CD8-positive, alpha-beta memory T cell (primary cell): ENCODE measurements at regions not wholly inside any gene's neighbourhood (a gene's known extent, or its start where the extent isn't known, plus 50 kb on each side); places are given as distances from the start of the nearest gene placed in this dataset.

Experiments used
- CTCF ChIA-PET: fragments of 350-600 bp; sonication (Branson Sonifier 250); formaldehyde crosslinking; loops from one replicate; lab custom pipeline; 2021; ENCODE audit warnings: antibody characterized with exemption; lab: Charles Lee
- POLR2A ChIA-PET: fragments of 350-600 bp; sonication (Branson Sonifier 250); formaldehyde crosslinking; loops from one replicate; lab custom pipeline; 2021; ENCODE audit warnings: antibody characterized with exemption; lab: Charles Lee
- DNase-seq, 5 donors: peaks; one replicate each; pipeline versions ENCODE4 v3.0.0 to v3.0.0-alpha.2; 2020 to 2022; ENCODE audit warnings: mixed read lengths in 1 of 5
- H3K27ac ChIP-seq: one replicate; pipeline ENCODE4 v1.7.0; 2013; ENCODE audit warnings: low read depth, mild to moderate bottlenecking, low read length, moderate library complexity
- H3K27me3 ChIP-seq: 2 replicates; pipeline ENCODE4 v1.7.0; 2013; ENCODE audit warnings: low read length, mild to moderate bottlenecking; ENCODE audit not compliant: insufficient read depth, poor library complexity, severe bottlenecking
- H3K36me3 ChIP-seq: 2 replicates; pipeline ENCODE4 v1.7.0; 2013; ENCODE audit warnings: mild to moderate bottlenecking, low read length, moderate library complexity; ENCODE audit not compliant: insufficient read depth
- H3K4me1 ChIP-seq: 2 replicates; pipeline ENCODE4 v1.7.0; 2013; ENCODE audit warnings: mild to moderate bottlenecking, low read length, moderate library complexity; ENCODE audit not compliant: insufficient read depth
- H3K4me3 ChIP-seq: 2 replicates; pipeline ENCODE4 v1.7.0; 2013; ENCODE audit warnings: mild to moderate bottlenecking, low read length
- H3K9me3 ChIP-seq: 2 replicates; pipeline ENCODE4 v1.7.0; 2013; ENCODE audit warnings: mild to moderate bottlenecking, low read length
- H3K27ac Mint-ChIP-seq, 8 donors: one replicate each; pipeline ENCODE4 v1.8.0; 2020 to 2021; ENCODE audit warnings: mixed read lengths in 8 of 8, mild to moderate bottlenecking in 6 of 8, inconsistent platforms in 3 of 8, moderate library complexity in 3 of 8
- H3K27me3 Mint-ChIP-seq, 2 donors: one replicate each; pipeline ENCODE4 v1.8.0; 2020 to 2021; ENCODE audit warnings: mixed read lengths in 2 of 2, mild to moderate bottlenecking in 1 of 2, moderate library complexity in 1 of 2
- H3K36me3 Mint-ChIP-seq, 3 donors: one replicate each; pipeline ENCODE4 v1.8.0; 2020 to 2021; ENCODE audit warnings: mixed read lengths in 3 of 3, inconsistent platforms in 1 of 3, mild to moderate bottlenecking in 1 of 3
- H3K4me1 Mint-ChIP-seq, 3 donors: one replicate each; pipeline ENCODE4 v1.8.0; 2020 to 2021; ENCODE audit warnings: mixed read lengths in 3 of 3, inconsistent platforms in 1 of 3, mild to moderate bottlenecking in 1 of 3
- H3K4me3 Mint-ChIP-seq, 7 donors: one replicate each; pipeline ENCODE4 v1.8.0; 2020 to 2021; ENCODE audit warnings: mixed read lengths in 7 of 7, mild to moderate bottlenecking in 6 of 7, moderate library complexity in 4 of 7, inconsistent platforms in 2 of 7
- H3K9me3 Mint-ChIP-seq, 5 donors: one replicate each; pipeline ENCODE4 v1.8.0; 2020 to 2022; ENCODE audit warnings: mixed read lengths in 5 of 5, mild to moderate bottlenecking in 3 of 5, moderate library complexity in 2 of 5, inconsistent platforms in 1 of 5

DNA sequence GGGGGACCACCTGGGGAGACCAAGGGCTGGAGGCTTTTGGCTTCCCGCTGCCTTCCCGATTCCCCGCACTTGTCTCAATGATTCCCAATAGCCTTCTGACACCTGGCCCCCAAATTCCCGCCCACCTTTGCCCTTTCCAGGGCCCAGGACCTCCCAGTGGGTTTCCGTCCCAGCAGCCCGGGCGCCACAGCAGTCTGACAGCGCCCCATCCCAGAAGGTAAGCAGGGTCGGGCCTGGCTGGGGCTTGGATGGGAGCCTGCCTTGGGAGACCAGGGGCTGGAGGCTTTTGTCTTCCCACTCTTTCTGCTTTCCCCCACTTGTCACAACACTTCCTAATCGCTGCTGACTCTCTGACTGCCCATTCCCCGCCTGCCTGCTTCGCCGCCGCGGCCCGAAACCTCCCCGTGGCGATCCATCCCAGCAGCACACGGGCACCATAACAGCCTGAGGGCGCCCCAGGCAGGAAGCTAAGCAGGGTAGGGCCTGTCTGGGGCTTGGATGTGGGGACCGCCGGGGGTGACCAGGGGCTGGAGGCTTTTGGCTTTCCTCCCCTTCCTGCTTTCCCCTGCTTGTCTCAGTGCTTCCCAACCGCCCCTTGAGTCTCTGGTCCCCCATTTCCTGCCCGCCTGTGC lies 2289.3 kb downstream of the TP53TG3F start:
- H3K27ac ChIP-seq: no peak overlapping the region
- H3K36me3 ChIP-seq: no peaks in the 10 kb centered on the region
- Mint-ChIP-seq H3K4me3 (no peak overlapping the region), H3K4me1 (peaks cover 0 to 5% (median 0%) of the 10 kb centered on the region in 3 donors), H3K36me3 (no peaks in the 10 kb centered on the region), H3K27me3 (no peaks in the 10 kb centered on the region), H3K9me3 (peaks cover 18 to 51% (median 21%) of the 10 kb centered on the region in 5 donors), H3K27ac (no peak overlapping the region)
- CTCF ChIA-PET: no interaction called here
- no peaks in the 10 kb centered on the region for H3K27me3 ChIP-seq
- H3K9me3 ChIP-seq: no peaks in the 10 kb centered on the region
- no peak overlapping the region for H3K4me3 ChIP-seq
- H3K4me1 ChIP-seq: no peaks in the 10 kb centered on the region
- DNase-seq: no peak
- POLR2A ChIA-PET: no interaction called here

DNA sequence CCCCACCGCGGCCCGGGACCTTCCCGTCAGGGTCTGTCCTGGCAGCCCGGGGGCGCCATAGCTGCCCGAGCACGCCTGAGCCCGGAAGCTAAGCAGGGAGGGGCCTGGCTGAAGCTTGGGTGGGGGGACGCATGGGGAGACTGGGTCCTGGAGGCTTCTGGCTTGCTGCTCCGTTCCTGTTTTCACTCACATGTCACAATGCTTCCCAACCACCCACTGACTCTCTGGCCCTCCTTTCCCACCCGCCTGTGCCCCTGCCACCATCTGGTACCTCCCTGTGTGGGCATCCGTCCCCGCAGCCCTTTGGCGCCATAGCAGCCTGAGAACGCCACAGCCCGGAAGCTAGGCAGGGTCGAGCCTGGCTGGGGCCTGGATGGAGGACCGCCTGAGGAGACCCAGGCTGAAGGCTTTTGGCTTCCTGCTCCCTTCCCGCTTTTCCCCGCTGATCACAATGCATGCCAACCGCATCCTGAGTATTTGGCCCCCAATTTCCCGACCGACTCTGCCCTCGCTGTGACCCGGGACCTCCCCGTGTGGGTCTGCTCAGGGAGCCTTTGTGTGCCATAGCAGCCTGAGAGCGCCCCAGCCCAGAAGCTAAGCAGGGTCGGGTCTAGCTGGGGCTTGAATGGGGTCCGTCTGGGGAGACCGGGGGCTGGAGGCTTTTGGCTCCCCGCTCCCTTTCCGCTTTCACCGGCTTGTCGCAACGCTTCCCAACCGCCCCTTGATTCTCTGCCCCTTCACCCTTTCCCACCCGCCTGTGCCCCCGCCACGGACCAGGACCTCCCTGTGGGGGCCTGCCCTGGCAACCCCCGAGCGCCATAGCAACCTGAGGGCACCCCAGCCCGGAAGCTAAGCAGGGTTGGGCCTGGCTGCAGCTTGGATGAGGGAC lies 2290.1 kb downstream of the TP53TG3F start:
- ChIA-PET POLR2A (no interaction called here), CTCF (interaction anchor here (0.6 kb wide), 1 partner anchor 98 kb away, joined by 3 read pairs; no protein-coding TSS in a partner anchor)
- Histone ChIP-seq H3K4me3 (no peak overlapping the region), H3K27ac (no peak overlapping the region), H3K36me3 (no peaks in the 10 kb centered on the region), H3K4me1 (no peaks in the 10 kb centered on the region), H3K27me3 (no peaks in the 10 kb centered on the region), H3K9me3 (no peaks in the 10 kb centered on the region)
- Mint-ChIP-seq H3K4me1 (peaks cover 0 to 5% (median 0%) of the 10 kb centered on the region in 3 donors), H3K9me3 (peaks cover 13 to 44% (median 19%) of the 10 kb centered on the region in 5 donors), H3K36me3 (no peaks in the 10 kb centered on the region), H3K27ac (no peak overlapping the region), H3K27me3 (no peaks in the 10 kb centered on the region), H3K4me3 (no peak overlapping the region)
- DNase-seq: no peak

DNA sequence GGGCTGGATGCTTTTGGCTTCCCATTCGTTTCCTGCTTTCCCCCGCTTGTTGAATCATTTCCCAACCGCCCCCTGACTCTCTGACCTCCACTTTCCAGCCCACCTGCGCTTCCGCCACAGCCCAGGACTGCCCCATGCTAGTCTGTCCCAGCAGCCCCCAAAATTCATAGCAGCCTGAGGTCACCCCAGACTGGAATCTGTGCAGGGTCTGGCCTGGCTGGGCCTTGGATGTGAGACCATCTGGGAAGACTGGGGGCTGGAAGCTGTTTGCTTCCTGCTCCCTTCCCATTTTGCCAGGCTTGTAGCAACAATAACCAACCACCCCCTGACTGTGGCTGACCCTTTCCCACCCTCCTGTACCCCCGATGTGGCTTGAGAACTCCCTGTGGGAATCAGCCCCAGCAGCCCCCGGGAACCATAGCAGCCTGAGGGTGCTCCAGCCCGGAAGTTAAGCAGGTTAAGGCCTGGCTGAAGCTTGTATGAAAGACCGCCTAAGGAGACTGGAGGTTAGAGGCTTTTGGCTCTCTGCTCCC lies 2290.8 kb downstream of the TP53TG3F start:
- Mint-ChIP-seq H3K27me3 (no peaks in the 10 kb centered on the region), H3K36me3 (no peaks in the 10 kb centered on the region), H3K4me1 (peaks cover 0 to 3% (median 0%) of the 10 kb centered on the region in 3 donors), H3K4me3 (no peak overlapping the region), H3K27ac (no peak overlapping the region), H3K9me3 (peaks cover 9 to 43% (median 18%) of the 10 kb centered on the region in 5 donors)
- no peaks in the 10 kb centered on the region for H3K9me3 ChIP-seq
- POLR2A ChIA-PET: no interaction called here
- no peak overlapping the region for H3K27ac ChIP-seq
- H3K4me1 ChIP-seq: no peaks in the 10 kb centered on the region
- no peak overlapping the region for H3K4me3 ChIP-seq
- no peaks in the 10 kb centered on the region for H3K27me3 ChIP-seq
- CTCF ChIA-PET: interaction anchor here (0.6 kb wide), 1 partner anchor 99 kb away, joined by 3 read pairs; no protein-coding TSS in a partner anchor
- no peaks in the 10 kb centered on the region for H3K36me3 ChIP-seq
- DNase-seq: no peak

DNA sequence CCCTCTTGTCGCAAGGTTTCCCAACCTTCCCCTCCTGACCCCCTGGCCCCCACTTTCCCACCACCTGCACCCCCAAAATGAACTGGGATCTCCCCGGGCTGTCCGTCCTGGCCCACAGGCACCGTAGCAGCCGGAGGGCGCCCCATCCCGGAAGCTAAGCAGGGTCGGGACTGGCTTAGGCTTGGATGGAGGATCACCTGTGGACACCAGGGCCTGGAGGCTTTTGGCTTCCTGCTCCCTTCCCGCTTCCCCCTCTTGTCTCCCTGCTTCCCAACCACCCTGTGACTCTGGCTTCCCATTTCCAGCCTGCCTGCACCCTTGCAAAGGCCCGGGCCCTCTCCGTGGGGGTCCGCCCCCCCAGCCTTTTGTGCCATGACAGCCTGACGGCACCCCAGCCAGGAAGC lies 2291.3 kb downstream of the TP53TG3F start:
- no peak overlapping the region for H3K27ac Mint-ChIP-seq
- no peaks in the 10 kb centered on the region for H3K9me3 ChIP-seq

GRCh38 chr16:35751191-35751941 lies 2292.0 kb downstream of the TP53TG3F start:
- no peak overlapping the region for H3K27ac Mint-ChIP-seq
- H3K9me3 ChIP-seq: no peaks in the 10 kb centered on the region

More for the DNA sequence above, 2291.3 kb downstream of the TP53TG3F start:
- no peak overlapping the region for H3K4me3 ChIP-seq
- H3K36me3 ChIP-seq: no peaks in the 10 kb centered on the region
- DNase-seq: no peak
- Mint-ChIP-seq H3K9me3 (peaks cover 11 to 42% (median 19%) of the 10 kb centered on the region in 5 donors), H3K4me3 (no peak overlapping the region), H3K27me3 (no peaks in the 10 kb centered on the region), H3K4me1 (no peaks in the 10 kb centered on the region), H3K36me3 (no peaks in the 10 kb centered on the region)
- POLR2A ChIA-PET: no interaction called here
- H3K27me3 ChIP-seq: no peaks in the 10 kb centered on the region
- CTCF ChIA-PET: no interaction called here
- no peaks in the 10 kb centered on the region for H3K4me1 ChIP-seq
- H3K27ac ChIP-seq: no peak overlapping the region

GRCh38 chr16:35752012-35752772 lies 2292.8 kb downstream of the TP53TG3F start:
- no peak for DNase-seq
- Histone ChIP-seq H3K27me3 (no peaks in the 10 kb centered on the region), H3K9me3 (no peaks in the 10 kb centered on the region), H3K36me3 (no peaks in the 10 kb centered on the region), H3K4me1 (no peaks in the 10 kb centered on the region), H3K4me3 (no peak overlapping the region), H3K27ac (no peak overlapping the region)
- Mint-ChIP-seq H3K27me3 (no peaks in the 10 kb centered on the region), H3K36me3 (no peaks in the 10 kb centered on the region), H3K27ac (no peak overlapping the region), H3K4me1 (no peaks in the 10 kb centered on the region), H3K9me3 (peaks cover 12 to 44% (median 25%) of the 10 kb centered on the region in 5 donors), H3K4me3 (no peak overlapping the region)
- CTCF ChIA-PET: no interaction called here
- POLR2A ChIA-PET: no interaction called here

More at GRCh38 chr16:35751191-35751941, 2292.0 kb downstream of the TP53TG3F start:
- Histone ChIP-seq H3K27me3 (no peaks in the 10 kb centered on the region), H3K27ac (no peak overlapping the region), H3K36me3 (no peaks in the 10 kb centered on the region), H3K4me3 (no peak overlapping the region), H3K4me1 (no peaks in the 10 kb centered on the region)
- POLR2A ChIA-PET: no interaction called here
- Mint-ChIP-seq H3K9me3 (peaks cover 11 to 45% (median 19%) of the 10 kb centered on the region in 5 donors), H3K27me3 (no peaks in the 10 kb centered on the region), H3K4me3 (no peak overlapping the region), H3K36me3 (no peaks in the 10 kb centered on the region), H3K4me1 (no peaks in the 10 kb centered on the region)
- CTCF ChIA-PET: no interaction called here
- no peak for DNase-seq

- Mint-ChIP-seq H3K36me3 (no peaks in the 10 kb centered on the region), H3K9me3 (peaks cover 11 to 41% (median 23%) of the 10 kb centered on the region in 5 donors), H3K4me3 (no peak overlapping the region), H3K4me1 (no peaks in the 10 kb centered on the region), H3K27ac (no peak overlapping the region), H3K27me3 (no peaks in the 10 kb centered on the region)
- Histone ChIP-seq H3K4me1 (no peaks in the 10 kb centered on the region), H3K4me3 (no peak overlapping the region), H3K27ac (no peak overlapping the region), H3K9me3 (no peaks in the 10 kb centered on the region), H3K27me3 (no peaks in the 10 kb centered on the region), H3K36me3 (no peaks in the 10 kb centered on the region)
- CTCF ChIA-PET: no interaction called here
- POLR2A ChIA-PET: no interaction called here
- no peak for DNase-seq
Measured at GRCh38 chr16:35752773-35753558, 2293.6 kb downstream of the TP53TG3F start.
